Gastrocnemius medialis (tissue), 4 donors: ENCODE measurements at regions not wholly inside any gene's neighbourhood (a gene's known extent, or its start where the extent isn't known, plus 50 kb on each side); places are given as distances from the start of the nearest gene placed in this dataset.

ENCODE experiments used
- POLR2A ChIP-seq, 2 donors: fragments of 450-650 bp; IDR thresholded peaks; one replicate each; pipeline ENCODE4 v1.6.1; 2017; ENCODE audit warnings: antibody characterized with exemption in 2 of 2, mild to moderate bottlenecking in 2 of 2, moderate library complexity in 2 of 2
- TF ChIP-seq, protein P1 (sequence below), 5 experiments: fragments of 450-650 bp in 3 of 5; fragments of 200-600 bp in 2 of 5; sonication (generic) in 2 of 5; IDR thresholded peaks in 4 of 5; conservative IDR thresholded peaks in 1 of 5; 1 replicate in 4 of 5; 2 replicates in 1 of 5; pipeline ENCODE4 v1.5.1; 2016 to 2019; ENCODE audit warnings: antibody characterized with exemption in 5 of 5, mild to moderate bottlenecking in 3 of 5, moderate library complexity in 3 of 5

DNA sequence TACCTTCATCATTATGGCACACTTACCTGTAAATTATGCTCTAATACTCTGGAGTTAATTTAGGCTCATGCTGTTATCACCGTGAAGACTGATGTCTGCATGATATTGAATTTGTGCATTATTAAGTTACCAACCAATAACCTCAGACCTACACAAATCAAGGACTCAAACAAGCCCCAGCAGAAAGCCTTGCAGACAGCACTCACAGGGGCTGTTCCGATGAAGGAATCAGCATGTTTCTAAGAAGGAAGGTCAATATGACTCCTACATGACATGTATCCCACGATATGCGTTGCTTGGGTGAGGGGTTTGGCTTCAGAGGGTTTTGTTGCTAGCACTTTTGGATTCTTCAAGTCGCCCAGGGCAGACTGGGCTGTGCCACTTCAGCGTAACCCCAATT lies 1071.2 kb upstream of the SLC10A2 start:
- TF ChIP-seq, protein P1, sequence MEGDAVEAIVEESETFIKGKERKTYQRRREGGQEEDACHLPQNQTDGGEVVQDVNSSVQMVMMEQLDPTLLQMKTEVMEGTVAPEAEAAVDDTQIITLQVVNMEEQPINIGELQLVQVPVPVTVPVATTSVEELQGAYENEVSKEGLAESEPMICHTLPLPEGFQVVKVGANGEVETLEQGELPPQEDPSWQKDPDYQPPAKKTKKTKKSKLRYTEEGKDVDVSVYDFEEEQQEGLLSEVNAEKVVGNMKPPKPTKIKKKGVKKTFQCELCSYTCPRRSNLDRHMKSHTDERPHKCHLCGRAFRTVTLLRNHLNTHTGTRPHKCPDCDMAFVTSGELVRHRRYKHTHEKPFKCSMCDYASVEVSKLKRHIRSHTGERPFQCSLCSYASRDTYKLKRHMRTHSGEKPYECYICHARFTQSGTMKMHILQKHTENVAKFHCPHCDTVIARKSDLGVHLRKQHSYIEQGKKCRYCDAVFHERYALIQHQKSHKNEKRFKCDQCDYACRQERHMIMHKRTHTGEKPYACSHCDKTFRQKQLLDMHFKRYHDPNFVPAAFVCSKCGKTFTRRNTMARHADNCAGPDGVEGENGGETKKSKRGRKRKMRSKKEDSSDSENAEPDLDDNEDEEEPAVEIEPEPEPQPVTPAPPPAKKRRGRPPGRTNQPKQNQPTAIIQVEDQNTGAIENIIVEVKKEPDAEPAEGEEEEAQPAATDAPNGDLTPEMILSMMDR (IDR thresholded peaks at IDR 0.05 in 4 of 5, conservative IDR thresholded peaks at IDR 0.05 in 1 of 5), result no peak
- no peak for TF ChIP-seq POLR2A (IDR thresholded peaks at IDR 0.05)
